Omental fat pad (tissue), 3 donors: ENCODE measurements at regions not wholly inside any gene's neighbourhood (a gene's known extent, or its start where the extent isn't known, plus 50 kb on each side); places are given as distances from the start of the nearest gene placed in this dataset.

Experiments used
- ATAC-seq: fragments of 150-250 bp; one replicate; pipeline ENCODE4 v1.9.1; 2016; ENCODE audit warnings: mild to moderate bottlenecking, moderate library complexity; ENCODE audit not compliant: low FRiP score
- DNase-seq: peaks from one replicate; pipeline ENCODE4 v3.0.0-alpha.2; 2019; ENCODE audit warnings: low spot score
- TF ChIP-seq, protein P1 (sequence below), 3 donors: fragments of 450-650 bp; IDR thresholded peaks; one replicate each; pipeline ENCODE4 v1.5.1; 2016 to 2017; ENCODE audit warnings: antibody characterized with exemption in 3 of 3, mild to moderate bottlenecking in 3 of 3, moderate library complexity in 2 of 3

DNA sequence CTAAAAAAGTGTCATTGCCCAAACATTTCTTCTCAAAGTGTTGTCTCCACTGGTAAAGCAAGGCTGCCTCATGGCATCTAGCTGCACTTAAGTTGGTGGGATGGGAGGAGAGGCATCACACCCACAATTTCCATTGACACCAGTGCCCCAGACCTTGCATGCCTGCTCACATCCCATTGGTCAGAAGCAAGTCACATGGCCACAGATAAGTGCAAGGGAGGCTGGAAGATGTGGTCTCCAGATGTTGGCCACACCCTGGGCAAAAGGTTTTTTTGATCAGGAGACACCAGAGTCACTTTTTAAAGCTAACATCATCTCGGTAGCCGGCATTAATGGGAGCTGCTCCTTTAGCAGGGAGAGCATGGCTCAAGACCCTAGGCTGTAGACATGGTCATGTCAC lies 157.1 kb upstream of the CST7 start:
- TF ChIP-seq, protein P1, sequence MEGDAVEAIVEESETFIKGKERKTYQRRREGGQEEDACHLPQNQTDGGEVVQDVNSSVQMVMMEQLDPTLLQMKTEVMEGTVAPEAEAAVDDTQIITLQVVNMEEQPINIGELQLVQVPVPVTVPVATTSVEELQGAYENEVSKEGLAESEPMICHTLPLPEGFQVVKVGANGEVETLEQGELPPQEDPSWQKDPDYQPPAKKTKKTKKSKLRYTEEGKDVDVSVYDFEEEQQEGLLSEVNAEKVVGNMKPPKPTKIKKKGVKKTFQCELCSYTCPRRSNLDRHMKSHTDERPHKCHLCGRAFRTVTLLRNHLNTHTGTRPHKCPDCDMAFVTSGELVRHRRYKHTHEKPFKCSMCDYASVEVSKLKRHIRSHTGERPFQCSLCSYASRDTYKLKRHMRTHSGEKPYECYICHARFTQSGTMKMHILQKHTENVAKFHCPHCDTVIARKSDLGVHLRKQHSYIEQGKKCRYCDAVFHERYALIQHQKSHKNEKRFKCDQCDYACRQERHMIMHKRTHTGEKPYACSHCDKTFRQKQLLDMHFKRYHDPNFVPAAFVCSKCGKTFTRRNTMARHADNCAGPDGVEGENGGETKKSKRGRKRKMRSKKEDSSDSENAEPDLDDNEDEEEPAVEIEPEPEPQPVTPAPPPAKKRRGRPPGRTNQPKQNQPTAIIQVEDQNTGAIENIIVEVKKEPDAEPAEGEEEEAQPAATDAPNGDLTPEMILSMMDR (IDR thresholded peaks at IDR 0.05) = no peak
- no peak for ATAC-seq

DNA sequence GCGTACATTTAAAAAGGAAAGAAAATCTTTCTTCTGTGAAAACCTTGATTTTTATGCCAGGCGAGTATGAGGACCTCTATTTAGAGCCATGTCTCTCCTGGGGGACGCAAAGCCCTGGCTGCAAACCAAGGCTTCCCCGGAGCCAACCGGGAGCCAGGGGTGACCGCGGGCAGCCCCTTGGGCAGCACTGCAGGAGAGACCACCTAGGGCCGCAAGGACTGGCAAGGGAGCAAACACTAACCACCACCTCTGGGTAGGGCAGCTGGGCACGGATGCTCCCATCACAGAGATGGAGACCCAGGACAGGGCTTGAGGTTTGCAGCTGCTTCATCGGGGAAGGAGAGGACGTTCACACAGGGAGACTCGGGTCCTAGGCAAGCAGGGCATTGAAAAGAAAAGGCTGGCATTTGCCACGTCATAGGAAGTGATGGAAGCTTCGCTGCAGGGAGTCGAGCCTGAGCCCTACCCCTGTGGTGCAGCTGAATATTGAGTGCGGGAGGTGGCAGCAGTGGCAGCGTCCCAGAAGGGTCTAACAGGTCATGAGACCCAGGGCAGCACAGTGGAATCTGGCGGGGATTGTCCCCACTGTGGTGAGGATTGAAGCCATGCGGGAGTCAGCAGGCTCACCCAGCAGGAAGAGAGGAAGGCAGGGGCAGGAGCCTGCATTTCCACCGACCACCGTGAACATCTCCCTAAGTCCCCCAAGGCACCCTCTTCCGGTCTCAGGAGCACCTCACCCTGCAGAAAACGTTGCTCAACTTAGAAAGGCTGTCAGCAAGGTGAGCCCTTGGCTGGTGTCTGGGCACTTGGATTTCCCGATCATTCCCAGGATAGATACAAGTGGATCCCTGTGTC lies 156.2 kb upstream of the CST7 start:
- no peak for DNase-seq
- no peak for ATAC-seq
- TF ChIP-seq, protein P1 (IDR thresholded peaks at IDR 0.05) = no peak

More for the DNA sequence above, 157.1 kb upstream of the CST7 start:
- no peak for DNase-seq

DNA sequence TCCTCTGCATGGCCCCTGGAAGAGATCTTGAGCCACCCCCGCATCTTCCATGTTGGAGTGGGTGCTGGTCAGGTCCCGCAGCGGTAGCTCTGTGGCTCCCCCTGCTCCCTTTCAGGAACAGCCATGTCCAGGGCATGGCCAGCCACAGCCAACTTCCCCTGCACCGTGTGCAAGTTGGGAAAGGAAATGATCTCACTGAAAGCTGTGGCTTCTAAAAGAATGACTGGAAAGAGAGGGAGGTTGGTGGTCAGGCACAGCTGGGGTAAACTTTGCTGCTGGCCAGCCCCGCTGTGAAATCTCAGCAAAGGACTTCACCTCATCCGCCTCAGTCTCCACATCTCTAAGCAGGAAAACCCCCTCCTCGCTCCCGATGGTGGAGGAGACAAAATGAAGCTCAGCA lies 153.6 kb upstream of the CST7 start:
- no peak for DNase-seq
- no peak for ATAC-seq
- TF ChIP-seq, protein P1 (IDR thresholded peaks at IDR 0.05) = no peak

DNA sequence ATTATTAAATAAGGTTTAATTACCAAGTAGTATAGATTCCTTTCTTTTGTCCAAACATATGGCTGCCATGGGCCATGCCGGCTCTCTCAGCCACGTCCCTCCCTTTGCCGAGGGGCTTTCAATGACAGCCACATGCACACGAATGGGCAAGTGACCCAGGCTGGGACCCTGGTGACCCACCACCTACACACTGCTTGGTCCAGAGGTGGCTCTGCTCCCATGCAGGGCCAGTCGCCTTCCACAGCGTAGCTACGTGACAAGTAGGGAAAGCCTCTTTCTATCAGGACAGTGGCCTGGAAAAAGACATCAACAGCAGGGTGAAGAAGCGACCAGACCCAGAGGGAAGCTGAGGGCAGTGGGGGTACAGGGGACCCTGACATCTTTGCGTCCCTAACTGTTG lies 152.8 kb upstream of the CST7 start:
- DNase-seq (no peak), ATAC-seq (no peak)
- TF ChIP-seq, protein P1 (IDR thresholded peaks at IDR 0.05) = no peak

DNA sequence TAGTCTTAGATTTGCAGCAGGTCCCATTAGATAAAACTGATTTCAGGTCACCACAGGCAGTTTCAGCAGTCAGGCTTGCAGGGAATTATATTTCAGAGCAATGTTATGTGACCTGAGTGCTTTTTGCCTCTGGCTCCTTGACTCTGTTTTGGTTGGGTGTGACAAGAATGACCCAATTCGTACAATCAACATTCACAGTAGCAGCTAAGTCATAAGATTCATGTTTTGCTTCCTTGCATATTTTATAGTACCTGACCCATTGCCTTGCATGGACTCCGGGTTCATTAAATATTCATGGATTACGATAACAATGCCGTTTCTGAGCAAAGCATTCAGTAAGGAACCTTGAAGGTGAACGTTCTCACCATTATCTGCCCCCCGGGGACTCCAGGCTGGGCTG lies 152.0 kb upstream of the CST7 start:
- ATAC-seq = no peak
- no peak for DNase-seq
- TF ChIP-seq, protein P1 (IDR thresholded peaks at IDR 0.05) = no peak

DNA sequence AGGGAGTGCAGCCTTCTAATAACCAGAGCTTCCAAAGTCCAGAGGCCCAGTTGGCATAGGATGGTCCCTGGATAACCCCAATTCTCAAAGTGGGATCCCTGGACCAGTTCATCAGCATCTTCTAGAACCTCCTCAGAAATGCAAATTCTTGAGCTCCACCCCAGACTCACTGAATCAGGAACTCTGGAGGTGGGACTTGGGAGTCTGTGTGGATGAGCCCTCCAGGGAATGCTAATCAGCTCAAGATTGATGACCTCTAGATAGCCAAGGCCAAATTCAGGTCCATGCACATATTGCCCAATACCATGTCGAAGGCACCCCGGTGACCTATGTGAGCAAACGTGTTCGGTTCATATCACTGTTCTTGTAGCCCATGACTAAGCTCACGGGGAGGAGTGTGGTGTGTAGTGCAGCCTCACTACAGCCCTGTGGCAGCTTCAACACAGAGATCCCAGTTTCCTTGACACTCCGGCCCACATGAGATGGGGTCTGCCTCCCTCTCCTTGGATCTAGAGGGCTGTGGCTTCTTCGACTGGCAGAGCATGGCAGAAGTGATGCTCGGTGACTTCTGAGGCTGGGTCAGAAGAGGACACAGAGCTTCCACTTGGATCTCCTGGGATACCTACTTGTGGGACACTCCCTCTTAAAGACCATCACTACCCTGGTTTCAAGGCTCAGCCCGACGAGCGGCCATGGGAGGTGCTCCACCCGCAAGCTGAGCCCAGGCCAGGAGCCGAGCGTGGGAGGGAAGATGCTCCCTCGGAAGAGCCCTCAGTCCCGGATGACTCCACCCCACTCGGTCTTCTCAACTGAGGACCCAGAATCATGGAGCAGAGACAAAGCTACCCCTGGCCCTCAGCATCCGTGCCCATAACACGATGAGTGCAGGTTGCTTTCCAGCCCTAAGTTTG lies 151.1 kb upstream of the CST7 start:
- TF ChIP-seq, protein P1 (IDR thresholded peaks at IDR 0.05) = no peak
- no peak for DNase-seq
- no peak for ATAC-seq
